K562 (cell line): ENCODE measurements at regions not wholly inside any gene's neighbourhood (a gene's known extent, or its start where the extent isn't known, plus 50 kb on each side); places are given as distances from the start of the nearest gene placed in this dataset.

Experiments used
- ATAC-seq: fragments of 200-7000 bp; cut with Tn5 transposase; 3 replicates; pipeline ENCODE4 v1.9.1; 2020; ENCODE audit warnings: moderate library complexity
- BruUV-seq: library from RNA; stranded (reverse); fragments of 400-500 nt; replicated peaks from 2 replicates; lab custom pipeline; 2021; lab: Mats Ljungman, UMichigan
- CTCF ChIA-PET: fragments of 300-600 bp; formaldehyde crosslinking; extraction: SDS; loops from one replicate; lab custom pipeline; 2021; ENCODE audit warnings: low intra/inter-chr PET ratio; lab: Yijun Ruan, JAX
- POLR2A ChIA-PET: fragments of 300-600, 350-650 bp; sonication (Branson Sonifier 250); formaldehyde crosslinking; extraction: SDS; loops from one replicate; lab custom pipeline; 2021; ENCODE audit warnings: antibody characterized with exemption, inconsistent platforms; lab: Yijun Ruan, JAX
- DNase-seq, 4 experiments: peaks; one replicate each; pipeline versions ENCODE4 v3.0.0 to v3.0.0-alpha.2; 2011 to 2018; ENCODE audit warnings: low spot score in 3 of 4, mixed read lengths in 3 of 4; ENCODE audit errors: extremely low read depth in 1 of 4
- FAIRE-seq: peaks from 2 replicates; lab custom pipeline; 2011; peaks lifted over from hg19 to GRCh38; lab: Jason Lieb, UNC
- H2AFZ ChIP-seq: 2 replicates; pipeline ENCODE4 v1.6.0; 2011; ENCODE audit warnings: low read depth, low read length, control low read depth, inconsistent platforms
- H3K27ac ChIP-seq: fragments of 200-600 bp; 3 replicates; pipeline ENCODE4 v1.8.0; 2011; ENCODE audit warnings: low read depth, mild to moderate bottlenecking, control low read depth, inconsistent platforms, low read length, moderate library complexity, mixed read lengths; ENCODE audit errors: extremely low read depth
- H3K27me3 ChIP-seq, 2 experiments: fragments of 300-600 bp in 1 of 2; 2 replicates in 1 of 2; 3 replicates in 1 of 2; pipeline versions ENCODE4 v1.6.0 to v1.8.0; 2011; ENCODE audit warnings: inconsistent platforms in 2 of 2, low read length in 2 of 2, mild to moderate bottlenecking in 1 of 2, mixed read lengths in 1 of 2, moderate library complexity in 1 of 2; ENCODE audit not compliant: control insufficient read depth in 2 of 2, insufficient read depth in 2 of 2
- H3K36me3 ChIP-seq: fragments of 300-600 bp; 3 replicates; pipeline ENCODE4 v1.8.0; 2011; ENCODE audit warnings: mild to moderate bottlenecking, low read length, inconsistent platforms; ENCODE audit not compliant: control insufficient read depth, insufficient read depth
- H3K4me1 ChIP-seq, 2 experiments: fragments of 200-600 bp in 1 of 2; replicated peaks in 1 of 2; 2 replicates in 1 of 2; 3 replicates in 1 of 2; pipeline versions ENCODE4 v1.5.1 to v1.8.0; 2011; ENCODE audit warnings: inconsistent platforms in 2 of 2, low read length in 2 of 2, mild to moderate bottlenecking in 1 of 2, mixed read lengths in 1 of 2, moderate library complexity in 1 of 2; ENCODE audit not compliant: control insufficient read depth in 2 of 2, insufficient read depth in 2 of 2
- H3K4me2 ChIP-seq: 2 replicates; pipeline ENCODE4 v1.6.1; 2011; ENCODE audit warnings: low read length, control low read depth, inconsistent platforms, mixed read lengths; ENCODE audit not compliant: insufficient read depth
- H3K4me3 ChIP-seq: fragments of 200-600 bp; sonication (generic), shearing (Covaris generic); 2 replicates; pipeline ENCODE4 v1.5.1; 2016; ENCODE audit warnings: control low read depth, inconsistent platforms
- H3K79me2 ChIP-seq: fragments of 200-600 bp; 3 replicates; pipeline ENCODE4 v1.8.0; 2011; ENCODE audit warnings: low read length, inconsistent platforms; ENCODE audit not compliant: control insufficient read depth, insufficient read depth
- H3K9ac ChIP-seq, 2 experiments: 2 replicates each; pipeline versions ENCODE4 v1.6.0 to v1.6.1; 2011; ENCODE audit warnings: low read depth in 2 of 2, low read length in 2 of 2, control low read depth in 1 of 2, inconsistent platforms in 1 of 2, mild to moderate bottlenecking in 1 of 2, mixed read lengths in 1 of 2; ENCODE audit not compliant: insufficient read depth in 1 of 2
- H3K9me1 ChIP-seq: one replicate; pipeline ENCODE4 v1.6.0; 2011; ENCODE audit warnings: inconsistent platforms, mild to moderate bottlenecking, low read length, moderate library complexity; ENCODE audit not compliant: control insufficient read depth, insufficient read depth
- H3K9me3 ChIP-seq: replicated peaks from 2 replicates; pipeline ENCODE4 v1.5.1; 2011; ENCODE audit warnings: low read depth, low read length, inconsistent platforms; ENCODE audit not compliant: control insufficient read depth, insufficient read depth
- H4K20me1 ChIP-seq: replicated peaks from 2 replicates; pipeline ENCODE4 v1.6.1; 2011; ENCODE audit warnings: low read length, inconsistent platforms, mixed read lengths; ENCODE audit not compliant: control insufficient read depth, insufficient read depth
- ARID3A ChIP-seq: IDR thresholded peaks from 2 replicates; pipeline ENCODE4 v1.6.1; 2012; ENCODE audit warnings: low read depth, low read length, improper control_type of control experiment, borderline replicate concordance
- CSDE1 ChIP-seq, 2 experiments: fragments of 450-650 bp; IDR thresholded peaks; 2 replicates each; pipeline ENCODE4 v1.6.1; 2016; ENCODE audit warnings: mild to moderate bottlenecking in 1 of 2
- MAFG ChIP-seq: fragments of 450-650 bp; conservative IDR thresholded peaks from 2 replicates; pipeline ENCODE4 v1.6.1; 2016; ENCODE audit warnings: missing genetic modification characterization, missing compliant biosample characterization
- POU5F1 ChIP-seq: fragments of 150-350 bp; IDR thresholded peaks from 2 replicates; pipeline ENCODE4 v1.6.1; 2014; ENCODE audit warnings: borderline replicate concordance, low read length, low read depth, mild to moderate bottlenecking; ENCODE audit not compliant: partially characterized antibody
- SETDB1 ChIP-seq: IDR thresholded peaks from one replicate; pipeline ENCODE4 v1.6.1; 2012; ENCODE audit warnings: low read length, control low read depth, inconsistent platforms
- TCF7 ChIP-seq: sonication (generic); IDR thresholded peaks from 2 replicates; pipeline ENCODE4 v1.6.1; 2016; ENCODE audit warnings: antibody characterized with exemption, borderline replicate concordance
- ZNF217 ChIP-seq: sonication (generic); formaldehyde crosslinking; IDR thresholded peaks from 2 replicates; pipeline ENCODE4 v1.8.0; 2022; ENCODE audit warnings: mild to moderate bottlenecking, missing genetic modification reagents
- WGBS: fragments of 100-300 bp; shearing (Covaris generic); methylation state at CpG from one replicate; pipeline ENCODE4 v1.1.6; 2016; ENCODE audit warnings: low coverage, mixed read lengths; ENCODE audit not compliant: insufficient coverage; ENCODE audit errors: missing lambda C conversion rate; 5-methylcytosine and 5-hydroxymethylcytosine counted together
- in situ Hi-C: fragments of 300-500 bp; cut with MboI; formaldehyde crosslinking; loops from 4 replicates; pipeline ENCODE4 v1.15.0; 2018; ENCODE audit warnings: inconsistent platforms, mixed read lengths
- intact Hi-C: fragments of 100-400 bp; cut with micrococcal nuclease; formaldehyde crosslinking; loops from 2 replicates; pipeline ENCODE4 v1.14.2; 2022

- no peaks in the 10 kb centered on the region for H3K79me2 ChIP-seq
- no peak for DNase-seq
- 0% methylated on average over 9 of the region's 9 CpGs for WGBS
- no TSS peak for BruUV-seq
- no peaks in the 10 kb centered on the region; a peak in 1 of 5 replicates for H3K27me3 ChIP-seq
- TF ChIP-seq ARID3A (no peak), MAFG (no peak), ZNF217 (CRISPR knock-in tag) (no peak), CSDE1 (IDR thresholded peaks at IDR 0.05) (no peak), TCF7 (no peak), SETDB1 (no peak), POU5F1 (no peak)
- no peaks in the 10 kb centered on the region for H3K9me3 ChIP-seq
- no peak overlapping the region for H3K4me3 ChIP-seq
- no peaks in the 10 kb centered on the region for H4K20me1 ChIP-seq
- ChIA-PET POLR2A (interaction anchor here (0.7 kb wide), 1 partner anchor 505 kb away, joined by 3 read pairs; no protein-coding TSS in a partner anchor), CTCF (no interaction called here)
- no peak overlapping the region for H3K9ac ChIP-seq
- H2AFZ ChIP-seq: no peak overlapping the region
- H3K36me3 ChIP-seq: no peaks in the 10 kb centered on the region
- no peak for ATAC-seq
- H3K27ac ChIP-seq: no peak overlapping the region
- FAIRE-seq: no peak
- H3K9me1 ChIP-seq: no peaks in the 10 kb centered on the region
- in situ Hi-C loops: no loop called here
- no peak overlapping the region for H3K4me2 ChIP-seq
- intact Hi-C loops: no loop called here
- no peaks in the 10 kb centered on the region for H3K4me1 ChIP-seq
Observed at GRCh38 chr2:16117021-16117700, 176.8 kb downstream of the MYCN start.
